Duodenal mucosa (tissue), 2 donors: ENCODE measurements at regions not wholly inside any gene's neighbourhood (a gene's known extent, or its start where the extent isn't known, plus 50 kb on each side); places are given as distances from the start of the nearest gene placed in this dataset.

Experiments used
- H3K27ac ChIP-seq: one replicate; pipeline ENCODE4 v1.7.0; 2013; ENCODE audit warnings: low read depth, low read length
- H3K27me3 ChIP-seq, 2 donors: one replicate each; pipeline ENCODE4 v1.7.0; 2013; ENCODE audit warnings: low read length in 2 of 2, control low read depth in 1 of 2; ENCODE audit not compliant: insufficient read depth in 2 of 2, control insufficient read depth in 1 of 2
- H3K36me3 ChIP-seq, 2 donors: one replicate each; pipeline ENCODE4 v1.7.0; 2013; ENCODE audit warnings: low read length in 2 of 2, control low read depth in 1 of 2; ENCODE audit not compliant: insufficient read depth in 2 of 2, control insufficient read depth in 1 of 2
- H3K4me1 ChIP-seq, 2 donors: one replicate each; pipeline ENCODE4 v1.7.0; 2013; ENCODE audit warnings: low read length in 2 of 2, control low read depth in 1 of 2; ENCODE audit not compliant: insufficient read depth in 2 of 2, control insufficient read depth in 1 of 2
- H3K4me3 ChIP-seq, 2 donors: one replicate each; pipeline ENCODE4 v1.7.0; 2013; ENCODE audit warnings: low read length in 2 of 2, low read depth in 1 of 2
- H3K9ac ChIP-seq, 2 donors: one replicate each; pipeline ENCODE4 v1.7.0; 2013; ENCODE audit warnings: low read length in 2 of 2, low read depth in 1 of 2
- H3K9me3 ChIP-seq, 2 donors: one replicate each; pipeline ENCODE4 v1.7.0; 2013; ENCODE audit warnings: low read length in 2 of 2, control low read depth in 1 of 2; ENCODE audit not compliant: control insufficient read depth in 1 of 2

- Histone ChIP-seq H3K27ac (no peak overlapping the region), H3K9ac (no peak overlapping the region), H3K4me1 (no peaks in the 10 kb centered on the region), H3K4me3 (no peak overlapping the region), H3K27me3 (no peaks in the 10 kb centered on the region), H3K36me3 (no peaks in the 10 kb centered on the region), H3K9me3 (no peaks in the 10 kb centered on the region)
Observed at GRCh38 chr2:22513563-22513962, 871.4 kb upstream of the KLHL29 start.

DNA sequence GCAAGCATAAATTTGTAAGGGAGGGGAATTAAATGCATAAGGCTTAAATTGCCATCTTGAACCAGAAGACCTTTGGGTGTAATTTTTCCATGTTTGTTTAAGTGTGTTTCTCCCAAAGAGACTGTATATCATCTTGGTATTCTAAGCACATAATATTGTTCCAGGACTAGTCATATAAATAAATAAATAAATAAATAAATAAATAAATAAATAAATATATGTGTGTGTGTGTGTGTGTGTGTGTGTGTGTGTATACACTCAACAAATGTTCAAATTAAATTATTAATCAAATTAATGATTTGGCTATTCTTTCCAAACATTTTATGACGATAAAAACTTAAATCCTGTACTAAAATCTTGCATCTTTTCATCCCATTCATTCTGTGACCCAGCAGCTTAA is 867.8 kb upstream of the KLHL29 start:
- no peak overlapping the region for H3K4me3 ChIP-seq
- no peaks in the 10 kb centered on the region for H3K27me3 ChIP-seq
- no peaks in the 10 kb centered on the region for H3K4me1 ChIP-seq
- no peak overlapping the region for H3K27ac ChIP-seq
- no peaks in the 10 kb centered on the region for H3K9me3 ChIP-seq
- H3K9ac ChIP-seq: no peak overlapping the region
- H3K36me3 ChIP-seq: no peaks in the 10 kb centered on the region

DNA sequence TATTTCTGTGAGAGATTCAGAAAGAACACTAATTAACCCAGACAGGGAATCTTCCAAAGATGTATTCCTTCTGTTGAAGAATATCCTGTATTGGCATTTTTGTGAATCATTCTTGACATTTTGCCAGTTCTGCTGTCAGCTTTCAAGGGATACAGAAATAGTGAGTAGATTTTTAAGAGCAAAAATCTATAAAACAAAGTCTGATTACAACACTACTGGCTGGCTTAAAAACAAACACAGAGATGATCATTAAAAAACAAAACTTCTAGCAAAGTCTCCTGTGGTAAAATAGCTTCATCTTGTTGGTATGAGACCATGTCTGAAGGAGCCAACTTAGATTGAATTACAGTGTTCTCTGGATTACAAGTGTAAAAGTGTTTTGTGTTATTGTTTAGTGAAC is 866.3 kb upstream of the KLHL29 start:
- H3K4me3 ChIP-seq: no peak overlapping the region
- no peaks in the 10 kb centered on the region for H3K9me3 ChIP-seq
- H3K27ac ChIP-seq: no peak overlapping the region
- H3K27me3 ChIP-seq: no peaks in the 10 kb centered on the region
- no peaks in the 10 kb centered on the region for H3K4me1 ChIP-seq
- H3K36me3 ChIP-seq: no peaks in the 10 kb centered on the region
- no peak overlapping the region for H3K9ac ChIP-seq

DNA sequence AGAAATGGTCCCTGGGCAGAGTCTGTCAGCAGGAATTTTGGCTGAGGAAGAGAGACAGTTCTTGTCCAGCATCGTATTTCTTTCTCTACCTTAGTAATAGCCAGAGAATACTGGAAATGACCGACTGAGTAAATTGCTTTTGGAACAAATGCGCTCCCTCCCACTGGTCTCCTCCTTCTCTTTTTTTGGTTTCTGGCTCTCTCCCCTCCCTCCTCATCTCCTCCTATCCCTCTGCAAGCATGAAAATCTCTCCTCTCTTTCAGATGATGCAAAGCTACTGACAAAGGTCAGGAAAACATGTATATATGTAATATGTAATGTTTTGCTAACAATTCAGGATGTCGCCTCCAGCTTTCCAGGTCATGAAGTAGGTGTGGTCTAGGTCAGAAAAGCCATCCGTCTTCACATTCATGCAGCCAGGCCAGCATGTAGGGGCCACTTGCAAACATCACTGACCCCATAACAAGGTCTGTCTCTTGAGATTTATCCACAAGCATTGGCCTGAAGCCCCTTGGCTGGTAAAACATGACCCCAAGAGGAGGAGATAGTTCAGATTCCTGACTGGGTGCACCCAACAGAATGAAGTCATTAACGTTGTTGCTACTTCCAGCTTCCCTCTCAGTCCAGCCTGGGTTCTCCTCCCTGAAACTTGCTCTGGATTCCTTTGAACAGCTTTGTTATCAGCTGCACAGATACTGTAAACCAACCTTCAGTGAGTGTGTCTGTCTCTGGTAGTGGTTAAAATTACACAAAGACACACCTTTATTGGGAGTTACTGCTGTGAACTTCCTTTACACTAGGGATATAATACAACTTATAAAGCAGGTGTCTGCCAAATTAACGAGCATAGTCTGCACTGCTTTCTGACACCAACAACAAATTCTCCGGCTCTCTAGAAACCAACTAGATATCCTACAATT is 864.4 kb upstream of the KLHL29 start:
- H3K27me3 ChIP-seq: no peaks in the 10 kb centered on the region
- no peaks in the 10 kb centered on the region for H3K36me3 ChIP-seq
- H3K9ac ChIP-seq: no peak overlapping the region
- no peaks in the 10 kb centered on the region for H3K9me3 ChIP-seq
- no peaks in the 10 kb centered on the region for H3K4me1 ChIP-seq
- H3K27ac ChIP-seq: no peak overlapping the region
- no peak overlapping the region for H3K4me3 ChIP-seq

- H3K9me3 ChIP-seq: no peaks in the 10 kb centered on the region
- no peaks in the 10 kb centered on the region for H3K27me3 ChIP-seq
- H3K4me3 ChIP-seq: no peak overlapping the region
- no peak overlapping the region for H3K9ac ChIP-seq
- H3K27ac ChIP-seq: no peak overlapping the region
- no peaks in the 10 kb centered on the region for H3K4me1 ChIP-seq
- H3K36me3 ChIP-seq: no peaks in the 10 kb centered on the region
Observed at GRCh38 chr2:22521620-22522019, 863.4 kb upstream of the KLHL29 start.

DNA sequence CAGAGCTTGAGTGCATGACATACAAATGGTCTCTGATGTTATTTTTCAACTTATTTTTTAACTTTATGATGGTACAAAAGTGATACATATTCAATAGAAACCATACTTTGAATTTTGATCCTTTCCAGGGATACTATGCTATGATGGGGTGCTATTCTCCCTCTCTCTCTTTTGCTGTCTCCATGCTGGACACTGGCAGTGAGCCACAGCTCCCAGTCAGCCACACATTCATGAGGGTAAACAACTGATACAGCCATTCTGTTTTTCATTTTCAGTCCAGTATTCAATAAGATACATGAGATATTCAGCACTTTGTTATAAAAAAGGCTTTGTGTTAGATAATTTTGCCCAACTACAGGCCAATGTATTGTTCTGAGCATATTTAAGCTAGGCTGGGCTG is 859.3 kb upstream of the KLHL29 start:
- Histone ChIP-seq H3K9me3 (no peaks in the 10 kb centered on the region), H3K4me1 (no peaks in the 10 kb centered on the region), H3K27ac (no peak overlapping the region), H3K27me3 (no peaks in the 10 kb centered on the region), H3K9ac (no peak overlapping the region), H3K36me3 (no peaks in the 10 kb centered on the region), H3K4me3 (no peak overlapping the region)

DNA sequence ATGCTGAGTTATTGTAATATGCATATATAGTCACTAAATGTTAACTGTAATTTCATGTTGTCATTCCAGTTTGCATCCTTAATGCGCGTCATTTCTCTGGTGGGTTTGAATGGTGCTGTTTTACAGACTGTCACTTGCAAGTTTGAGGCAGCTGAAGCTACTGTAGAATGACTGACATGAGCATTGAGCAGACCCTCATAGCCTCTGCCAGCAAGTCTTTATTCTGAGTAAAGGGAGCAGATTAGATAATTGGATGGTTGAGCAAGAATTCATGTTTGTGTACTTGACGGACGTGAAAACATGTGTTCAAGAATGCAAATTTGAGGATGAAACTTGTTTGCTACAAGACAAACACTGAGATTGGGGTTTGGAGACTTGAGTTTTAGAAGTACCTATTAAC is 854.8 kb upstream of the KLHL29 start:
- Histone ChIP-seq H3K27me3 (no peaks in the 10 kb centered on the region), H3K4me1 (no peaks in the 10 kb centered on the region), H3K9ac (no peak overlapping the region), H3K4me3 (no peak overlapping the region), H3K27ac (no peak overlapping the region), H3K9me3 (no peaks in the 10 kb centered on the region), H3K36me3 (no peaks in the 10 kb centered on the region)

GRCh38 chr2:22536133-22536532 is 848.8 kb upstream of the KLHL29 start:
- Histone ChIP-seq H3K9ac (no peak overlapping the region), H3K27ac (no peak overlapping the region), H3K4me1 (no peaks in the 10 kb centered on the region), H3K9me3 (peaks cover 0 to 10% of the 10 kb centered on the region in 2 donors), H3K4me3 (no peak overlapping the region), H3K36me3 (no peaks in the 10 kb centered on the region), H3K27me3 (no peaks in the 10 kb centered on the region)

DNA sequence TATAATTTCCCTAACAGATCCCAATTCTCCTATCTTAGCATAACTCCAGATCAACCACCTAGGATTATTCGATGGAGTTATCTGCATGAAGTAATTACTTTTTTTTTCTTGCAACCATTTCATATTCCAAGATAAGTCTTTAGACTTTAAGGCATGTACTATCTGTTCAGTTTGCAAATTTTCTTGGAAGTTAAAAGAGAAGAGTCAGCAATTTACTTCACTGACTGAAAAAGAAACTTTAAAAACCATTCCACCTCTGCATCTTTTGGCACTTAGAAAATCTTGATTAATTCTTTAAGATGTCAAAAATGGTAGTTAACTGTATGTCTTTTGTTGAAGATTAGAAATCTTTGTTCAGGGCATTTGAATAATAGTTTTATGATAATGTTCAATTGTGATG is 830.5 kb upstream of the KLHL29 start:
- Histone ChIP-seq H3K9ac (no peak overlapping the region), H3K27ac (no peak overlapping the region), H3K27me3 (no peaks in the 10 kb centered on the region), H3K9me3 (no peaks in the 10 kb centered on the region), H3K4me1 (no peaks in the 10 kb centered on the region), H3K36me3 (no peaks in the 10 kb centered on the region), H3K4me3 (no peak overlapping the region)

DNA sequence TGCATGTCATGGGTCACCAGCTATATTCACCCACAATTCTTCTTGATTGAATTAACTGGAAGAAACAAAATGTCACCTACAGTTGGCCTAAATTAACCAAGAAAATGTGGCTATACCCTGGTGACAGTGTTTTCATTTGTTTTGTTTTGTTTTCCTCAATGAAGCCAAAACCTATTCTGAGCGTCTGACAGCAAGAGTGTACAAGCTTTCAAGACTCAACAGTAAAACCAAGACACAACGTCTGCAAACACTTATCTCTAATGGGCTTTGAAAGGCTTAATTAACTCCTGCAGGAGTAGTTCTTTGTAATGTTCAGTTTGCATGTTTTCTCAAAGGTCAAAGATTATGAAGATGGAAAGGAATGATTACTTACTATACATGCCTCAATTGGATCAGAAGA is 827.6 kb upstream of the KLHL29 start:
- no peak overlapping the region for H3K9ac ChIP-seq
- H3K36me3 ChIP-seq: no peaks in the 10 kb centered on the region
- no peaks in the 10 kb centered on the region for H3K27me3 ChIP-seq

More for the DNA sequence above, 827.6 kb upstream of the KLHL29 start:
- no peak overlapping the region for H3K4me3 ChIP-seq
- H3K27ac ChIP-seq: no peak overlapping the region
- no peaks in the 10 kb centered on the region for H3K9me3 ChIP-seq
- no peaks in the 10 kb centered on the region for H3K4me1 ChIP-seq
